ENCODE measurements at regions not wholly inside any gene's neighbourhood (a gene's known extent, or its start where the extent isn't known, plus 50 kb on each side); places are given as distances from the start of the nearest gene placed in this dataset.
"Not testable (repeated sequence)": the region's sequence is repeated elsewhere in the genome, so short reads cannot be mapped to it uniquely, and the experiment has no call there.

GRCh38 chr15:72872066-72872845 is 88.7 kb upstream of the ADPGK start:
- DNase-seq (ENCODE audit: low read depth in 4 of 4, low spot score in 3 of 4), result no peak

GRCh38 chr15:72866866-72867616 is 83.5 kb upstream of the ADPGK start:
- no peak for DNase-seq (ENCODE audit: low read depth in 4 of 4, low spot score in 3 of 4)

- DNase-seq (ENCODE audit: low read depth in 4 of 4, low spot score in 3 of 4), result no peak
Measured at GRCh38 chr15:72866182-72866581, 82.6 kb upstream of the ADPGK start.

GRCh38 chr15:72865486-72865885 is 81.9 kb upstream of the ADPGK start:
- no peak for DNase-seq (ENCODE audit: low read depth in 4 of 4, low spot score in 3 of 4)

GRCh38 chr15:72864681-72865080 is 81.1 kb upstream of the ADPGK start:
- DNase-seq (ENCODE audit: low read depth in 4 of 4, low spot score in 3 of 4), result no peak

GRCh38 chr15:72861354-72861910 is 77.9 kb upstream of the ADPGK start:
- DNase-seq (ENCODE audit: low read depth in 4 of 4, low spot score in 3 of 4), result no peak

- no peak for DNase-seq (ENCODE audit: low read depth in 4 of 4, low spot score in 3 of 4)
Measured at GRCh38 chr15:72859757-72860145, 76.2 kb upstream of the ADPGK start.

- DNase-seq (ENCODE audit: low read depth in 4 of 4, low spot score in 3 of 4), result no peak
Measured at GRCh38 chr15:72859017-72859756, 75.6 kb upstream of the ADPGK start.

- DNase-seq (ENCODE audit: low read depth in 4 of 4, low spot score in 3 of 4), result no peak
Measured at GRCh38 chr15:72858205-72858604, 74.6 kb upstream of the ADPGK start.

GRCh38 chr15:72857331-72858063 is 73.9 kb upstream of the ADPGK start:
- DNase-seq (ENCODE audit: low read depth in 4 of 4, low spot score in 3 of 4), result no peak

GRCh38 chr15:72856549-72857040 is 73.0 kb upstream of the ADPGK start:
- DNase-seq (ENCODE audit: low read depth in 4 of 4, low spot score in 3 of 4), result no peak

GRCh38 chr15:72855791-72856190 is 72.2 kb upstream of the ADPGK start:
- DNase-seq (ENCODE audit: low read depth in 4 of 4, low spot score in 3 of 4), result no peak

- no peak for DNase-seq (ENCODE audit: low read depth in 4 of 4, low spot score in 3 of 4)
Measured at GRCh38 chr15:72852273-72852672, 68.7 kb upstream of the ADPGK start.

- DNase-seq (ENCODE audit: low read depth in 4 of 4, low spot score in 3 of 4), result no peak
Measured at GRCh38 chr15:72851586-72851985, 68.0 kb upstream of the ADPGK start.

- DNase-seq (ENCODE audit: low read depth in 4 of 4, low spot score in 3 of 4), result no peak
Measured at GRCh38 chr15:72850833-72851232, 67.3 kb upstream of the ADPGK start.

- DNase-seq (ENCODE audit: low read depth in 4 of 4, low spot score in 3 of 4), result no peak
Measured at GRCh38 chr15:72847806-72848205, 64.2 kb upstream of the ADPGK start.

- DNase-seq (ENCODE audit: low read depth in 4 of 4, low spot score in 3 of 4), result no peak
Measured at GRCh38 chr15:72847033-72847432, 63.5 kb upstream of the ADPGK start.

- DNase-seq (ENCODE audit: low read depth in 4 of 4, low spot score in 3 of 4), result no peak
Measured at GRCh38 chr15:72845981-72846383, 62.4 kb upstream of the ADPGK start.

GRCh38 chr15:72844067-72844466 is 60.5 kb upstream of the ADPGK start:
- no peak for DNase-seq (ENCODE audit: low read depth in 4 of 4, low spot score in 3 of 4)

GRCh38 chr15:72843340-72843739 is 59.8 kb upstream of the ADPGK start:
- not testable (repeated sequence) for DNase-seq (ENCODE audit: low read depth in 4 of 4, low spot score in 3 of 4)

Data from left renal pelvis (tissue), 4 donors.